Activated naive CD8-positive, alpha-beta T cell treated with anti-CD3 and anti-CD28 coated beads, Interleukin-2, amount 10 ng/mL, durations not matched to agents 7 days and 5 days (primary cell): ENCODE measurements at regions not wholly inside any gene's neighbourhood (a gene's known extent, or its start where the extent isn't known, plus 50 kb on each side); places are given as distances from the start of the nearest gene placed in this dataset.
"Not testable (repeated sequence)": the region's sequence is repeated elsewhere in the genome, so short reads cannot be mapped to it uniquely, and the experiment has no call there.

ENCODE experiments used
- ATAC-seq: fragments of 150-1000 bp; cut with Tn5 transposase; one replicate; pipeline ENCODE4 v1.10.0; 2021; ENCODE audit warnings: low read depth, moderate library complexity
- POLR2A ChIA-PET: fragments of 350-600 bp; sonication (Branson Sonifier 250); formaldehyde crosslinking; loops from one replicate; lab custom pipeline; 2021; ENCODE audit warnings: antibody characterized with exemption; lab: Charles Lee
- DNase-seq: peaks from one replicate; pipeline ENCODE4 v3.0.0; 2021
- H3K27ac Mint-ChIP-seq: one replicate; pipeline ENCODE4 v1.8.0; 2022; ENCODE audit warnings: mild to moderate bottlenecking, mixed read lengths
- H3K27me3 Mint-ChIP-seq: one replicate; pipeline ENCODE4 v1.8.0; 2022; ENCODE audit warnings: mild to moderate bottlenecking, moderate library complexity, mixed read lengths
- H3K36me3 Mint-ChIP-seq: one replicate; pipeline ENCODE4 v1.8.0; 2021; ENCODE audit warnings: mild to moderate bottlenecking, mixed read lengths
- H3K4me1 Mint-ChIP-seq: one replicate; pipeline ENCODE4 v1.8.0; 2021; ENCODE audit warnings: mixed read lengths
- H3K4me3 Mint-ChIP-seq: one replicate; pipeline ENCODE4 v1.8.0; 2022; ENCODE audit warnings: mild to moderate bottlenecking, moderate library complexity, mixed read lengths
- H3K9me3 Mint-ChIP-seq: one replicate; pipeline ENCODE4 v1.8.0; 2021; ENCODE audit warnings: mixed read lengths

DNA sequence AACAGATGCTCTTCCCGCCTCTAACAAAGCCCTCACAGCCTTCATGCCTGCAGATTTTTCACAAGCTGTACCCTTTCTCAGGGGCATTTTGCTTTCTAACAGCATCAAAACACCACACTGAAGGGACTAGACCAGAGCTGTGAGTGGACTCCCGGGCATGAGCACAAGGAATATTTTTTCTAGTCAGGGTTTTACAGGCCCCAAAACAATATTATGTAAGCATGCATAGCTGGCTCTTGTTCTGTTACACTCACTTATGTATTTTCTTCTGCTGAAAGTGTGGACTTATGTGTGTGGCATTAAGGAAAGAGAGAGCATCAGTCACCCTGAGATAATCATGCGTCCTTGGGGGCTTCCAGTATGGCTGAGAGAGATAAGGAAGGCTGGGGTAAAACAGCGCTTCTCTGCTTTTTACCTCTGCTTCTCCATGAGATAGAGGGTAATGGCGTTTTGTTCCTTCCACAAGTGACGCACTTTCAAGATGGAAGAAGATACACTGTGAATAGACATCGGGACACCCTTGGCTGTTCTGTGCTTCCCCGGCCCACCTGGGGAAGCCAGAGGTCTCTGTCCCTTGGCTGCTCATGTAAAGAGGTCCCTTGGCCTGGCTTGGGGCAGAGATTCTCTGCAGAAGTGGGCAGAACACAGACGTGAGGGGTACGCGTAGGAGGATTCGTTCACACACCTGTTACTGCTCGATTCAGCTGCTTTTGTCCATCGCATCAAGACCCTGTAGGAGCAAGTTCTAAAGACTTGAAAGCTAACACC, 266.7 kb upstream of the RAB4A start:
- Mint-ChIP-seq H3K36me3 (no peaks in the 10 kb centered on the region), H3K27ac (no peak overlapping the region), H3K4me3 (no peak overlapping the region), H3K9me3 (no peaks in the 10 kb centered on the region), H3K27me3 (no peaks in the 10 kb centered on the region), H3K4me1 (peaks cover 5% of the 10 kb centered on the region)
- DNase-seq (no peak), ATAC-seq (no peak)
- POLR2A ChIA-PET: no interaction called here

DNA sequence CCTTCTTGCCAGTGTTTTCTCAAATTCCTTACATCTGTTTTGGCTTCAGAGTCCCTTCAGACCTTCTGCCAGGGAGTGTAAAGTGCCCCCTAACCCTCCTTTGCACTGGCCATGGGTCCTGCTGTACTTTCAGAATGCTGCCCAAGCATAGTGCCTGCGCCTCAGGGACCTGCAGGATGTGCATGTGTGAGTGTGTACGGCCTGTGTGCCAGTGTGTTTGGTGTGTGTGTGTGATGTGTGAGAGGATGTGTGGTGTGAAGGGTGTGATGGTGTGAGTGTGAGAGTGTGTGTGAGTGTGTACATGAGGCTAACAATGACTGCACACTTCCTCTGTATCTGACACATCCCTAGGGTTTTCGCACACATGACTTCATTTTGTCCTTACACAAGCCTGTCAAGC, 265.8 kb upstream of the RAB4A start:
- Mint-ChIP-seq H3K36me3 (no peaks in the 10 kb centered on the region), H3K27me3 (no peaks in the 10 kb centered on the region), H3K4me3 (no peak overlapping the region), H3K27ac (no peak overlapping the region), H3K4me1 (peaks cover 5% of the 10 kb centered on the region), H3K9me3 (no peaks in the 10 kb centered on the region)
- no peak for ATAC-seq
- DNase-seq: no peak
- POLR2A ChIA-PET: no interaction called here

DNA sequence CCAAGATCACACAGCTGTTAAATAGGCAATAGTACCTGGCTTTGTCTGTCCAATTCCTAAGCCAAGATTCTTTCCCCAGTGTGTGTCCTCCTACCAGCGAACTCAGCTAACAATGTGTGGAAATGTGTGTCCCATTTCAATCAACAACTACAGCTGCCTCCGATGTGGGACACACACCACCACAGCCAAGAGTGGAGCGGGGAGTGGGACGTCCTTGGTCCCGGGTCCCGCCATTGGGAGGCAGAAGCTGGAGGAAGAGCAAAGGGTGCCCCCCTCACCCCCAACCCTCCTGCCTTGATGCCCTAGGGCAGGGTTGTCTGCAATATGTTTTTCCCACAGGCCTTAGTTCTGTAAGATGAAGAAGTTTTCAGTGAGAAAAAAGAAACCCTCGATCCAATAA, 265.4 kb upstream of the RAB4A start:
- ATAC-seq (no peak), DNase-seq (no peak)
- Mint-ChIP-seq H3K9me3 (no peaks in the 10 kb centered on the region), H3K4me3 (no peak overlapping the region), H3K4me1 (peaks cover 5% of the 10 kb centered on the region), H3K36me3 (no peaks in the 10 kb centered on the region), H3K27ac (no peak overlapping the region), H3K27me3 (no peaks in the 10 kb centered on the region)
- POLR2A ChIA-PET: no interaction called here

DNA sequence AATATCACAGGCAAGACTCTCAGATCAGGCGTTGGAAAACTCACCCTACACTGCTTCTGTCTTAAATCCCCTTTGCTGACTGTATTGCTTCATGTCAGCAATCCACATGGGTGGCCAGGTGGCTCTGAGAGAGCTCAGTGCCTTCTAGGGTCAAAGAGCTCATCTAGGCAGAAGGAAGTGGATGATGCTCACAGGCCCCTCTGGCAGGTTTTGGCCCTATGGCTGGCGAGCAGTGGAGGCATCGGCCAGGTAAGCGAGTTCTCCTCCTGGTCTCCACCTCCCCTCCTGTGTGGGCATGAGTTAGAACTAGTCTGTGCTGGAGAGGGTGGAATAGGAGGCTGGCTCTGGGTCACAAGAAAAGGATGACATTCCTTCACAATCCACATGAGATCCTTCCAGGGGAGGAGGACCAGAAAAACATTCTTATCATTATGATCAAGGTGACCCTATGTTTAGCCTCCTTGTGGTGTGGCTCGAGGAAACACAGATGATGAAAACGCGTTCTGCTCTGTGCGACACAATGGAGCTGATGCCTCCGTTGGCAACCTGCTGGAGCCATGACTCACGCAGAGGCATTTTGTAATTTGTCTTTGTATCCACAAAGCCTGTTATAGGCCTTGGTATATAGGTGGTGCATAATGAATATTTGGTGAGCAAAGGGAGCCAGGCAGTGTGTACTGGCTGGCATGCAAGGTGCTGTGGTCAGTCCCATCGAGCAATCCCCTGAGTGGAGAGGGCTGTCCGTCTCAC, 264.6 kb upstream of the RAB4A start:
- POLR2A ChIA-PET: no interaction called here

DNA sequence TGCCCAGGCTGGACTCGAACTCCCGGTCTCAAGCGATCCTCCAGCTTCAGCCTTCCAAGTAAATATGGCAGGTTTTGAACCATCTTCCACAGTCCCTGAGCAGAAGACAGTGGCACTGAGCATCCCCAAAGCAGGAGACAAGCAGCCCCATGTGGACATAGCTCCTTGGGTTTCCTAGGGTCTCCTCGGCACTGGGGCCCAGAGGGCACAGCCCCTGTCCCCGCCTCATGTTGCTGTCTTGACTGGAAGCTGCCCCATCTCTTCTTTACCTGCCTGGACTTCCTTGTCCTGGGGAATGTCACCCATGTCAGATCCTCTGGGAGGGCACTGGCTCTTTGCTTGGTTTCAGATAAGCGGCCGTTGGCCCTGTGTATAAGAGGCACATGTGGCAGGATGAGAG, 263.7 kb upstream of the RAB4A start:
- Mint-ChIP-seq H3K4me3 (no peak overlapping the region), H3K27ac (no peak overlapping the region), H3K4me1 (no peaks in the 10 kb centered on the region), H3K27me3 (no peaks in the 10 kb centered on the region), H3K36me3 (no peaks in the 10 kb centered on the region), H3K9me3 (no peaks in the 10 kb centered on the region)
- no peak for DNase-seq
- no peak for ATAC-seq
- POLR2A ChIA-PET: no interaction called here

More for the DNA sequence above, 264.6 kb upstream of the RAB4A start:
- DNase-seq (no peak), ATAC-seq (no peak)
- Mint-ChIP-seq H3K27me3 (no peaks in the 10 kb centered on the region), H3K27ac (no peak overlapping the region), H3K36me3 (no peaks in the 10 kb centered on the region), H3K4me3 (no peak overlapping the region), H3K9me3 (no peaks in the 10 kb centered on the region), H3K4me1 (peaks cover 5% of the 10 kb centered on the region)

DNA sequence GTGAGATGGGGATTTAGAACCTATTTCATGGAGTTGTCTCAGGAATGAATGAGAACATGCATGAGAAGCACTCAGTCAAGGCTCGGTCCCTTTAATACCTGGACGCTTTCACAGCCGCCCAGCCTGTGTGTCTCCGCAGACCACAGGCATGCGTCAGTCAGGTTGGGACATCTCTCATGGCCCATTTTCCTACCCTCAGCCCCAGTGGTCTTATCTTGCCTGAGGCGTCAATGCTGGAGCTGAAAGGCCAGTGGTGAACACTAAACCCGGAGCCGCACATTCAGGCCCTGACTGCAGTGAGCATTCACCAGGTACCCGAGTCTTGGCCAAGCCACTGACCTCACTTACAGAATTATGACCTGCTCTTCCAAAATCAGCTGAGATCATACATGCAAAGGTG, 263.2 kb upstream of the RAB4A start:
- Mint-ChIP-seq H3K27ac (no peak overlapping the region), H3K9me3 (no peaks in the 10 kb centered on the region)
- POLR2A ChIA-PET: no interaction called here

DNA sequence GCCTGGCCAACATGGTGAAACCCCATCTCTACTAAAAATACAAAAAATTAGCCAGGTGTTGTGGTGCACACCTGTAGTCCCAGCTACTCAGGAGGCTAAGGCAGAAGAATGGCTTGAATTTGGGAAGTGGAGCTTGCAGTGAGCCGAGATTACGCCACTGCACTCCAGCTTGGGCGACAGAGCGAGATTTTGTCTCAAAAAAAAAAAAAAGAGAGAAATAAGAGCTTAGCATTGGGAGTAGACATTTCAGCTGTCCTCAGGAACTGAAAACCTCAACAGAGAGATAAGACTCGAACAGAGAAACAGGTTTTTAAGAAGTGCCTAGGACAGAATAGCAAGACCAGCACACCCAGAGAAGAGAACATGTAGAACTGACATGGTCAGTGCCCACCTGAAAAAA, 262.6 kb upstream of the RAB4A start:
- H3K4me1 Mint-ChIP-seq, H3K36me3 Mint-ChIP-seq, H3K27ac Mint-ChIP-seq, H3K4me3 Mint-ChIP-seq, H3K27me3 Mint-ChIP-seq, POLR2A ChIA-PET, DNase-seq, H3K9me3 Mint-ChIP-seq, ATAC-seq: not testable (repeated sequence)

More for the DNA sequence above, 263.2 kb upstream of the RAB4A start:
- H3K4me1 Mint-ChIP-seq: no peaks in the 10 kb centered on the region
- DNase-seq: no peak
- H3K27me3 Mint-ChIP-seq: no peaks in the 10 kb centered on the region
- H3K36me3 Mint-ChIP-seq: no peaks in the 10 kb centered on the region
- H3K4me3 Mint-ChIP-seq: no peak overlapping the region
- no peak for ATAC-seq

DNA sequence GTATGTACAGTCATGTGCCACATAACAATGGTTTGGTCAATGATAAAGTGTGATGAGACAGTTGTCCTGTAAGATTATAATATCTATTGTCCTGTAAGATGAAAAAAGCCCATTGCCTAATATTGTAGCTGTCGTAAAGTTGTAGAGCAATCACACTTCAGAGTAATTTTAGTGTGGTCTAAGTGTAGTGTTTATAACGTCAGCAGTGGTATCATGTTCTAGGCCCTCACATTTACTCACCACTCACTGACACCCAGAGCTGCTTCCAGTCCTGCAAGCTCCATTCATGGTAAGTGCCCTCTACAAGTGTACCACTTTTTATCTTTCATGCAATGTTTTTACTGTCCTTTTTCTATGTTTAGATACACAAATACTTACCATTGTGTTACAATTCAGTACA, 259.9 kb upstream of the RAB4A start:
- no peaks in the 10 kb centered on the region for H3K4me1 Mint-ChIP-seq
- DNase-seq (no peak), ATAC-seq (no peak)
- H3K27me3 Mint-ChIP-seq: peaks cover 4% of the 10 kb centered on the region
- no peaks in the 10 kb centered on the region for H3K9me3 Mint-ChIP-seq
- H3K27ac Mint-ChIP-seq: no peak overlapping the region
- no peaks in the 10 kb centered on the region for H3K36me3 Mint-ChIP-seq
- no peak overlapping the region for H3K4me3 Mint-ChIP-seq
- POLR2A ChIA-PET: no interaction called here

DNA sequence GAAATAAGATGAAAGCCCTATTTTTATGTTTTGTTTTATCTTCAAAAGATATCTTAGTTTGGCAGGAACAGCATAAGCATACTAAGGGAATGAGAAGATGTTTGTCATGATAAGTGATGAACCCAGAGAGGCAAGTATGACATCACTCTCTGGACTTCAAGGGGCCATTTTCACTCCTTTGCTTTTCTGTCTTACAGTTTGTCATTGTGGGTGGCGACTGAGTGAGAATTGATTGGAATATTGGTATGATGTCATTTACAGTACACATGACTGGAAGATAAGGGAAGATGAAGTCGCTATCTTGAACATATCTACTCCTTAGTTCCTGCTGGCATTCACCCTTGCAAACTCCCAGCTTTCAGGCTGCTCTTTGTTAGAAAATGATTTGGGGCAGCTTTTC, 258.1 kb upstream of the RAB4A start:
- Mint-ChIP-seq H3K36me3 (no peaks in the 10 kb centered on the region), H3K27me3 (peaks cover 6% of the 10 kb centered on the region), H3K27ac (no peak overlapping the region), H3K4me3 (no peak overlapping the region), H3K4me1 (no peaks in the 10 kb centered on the region), H3K9me3 (no peaks in the 10 kb centered on the region)
- no peak for ATAC-seq
- POLR2A ChIA-PET: no interaction called here
- no peak for DNase-seq

DNA sequence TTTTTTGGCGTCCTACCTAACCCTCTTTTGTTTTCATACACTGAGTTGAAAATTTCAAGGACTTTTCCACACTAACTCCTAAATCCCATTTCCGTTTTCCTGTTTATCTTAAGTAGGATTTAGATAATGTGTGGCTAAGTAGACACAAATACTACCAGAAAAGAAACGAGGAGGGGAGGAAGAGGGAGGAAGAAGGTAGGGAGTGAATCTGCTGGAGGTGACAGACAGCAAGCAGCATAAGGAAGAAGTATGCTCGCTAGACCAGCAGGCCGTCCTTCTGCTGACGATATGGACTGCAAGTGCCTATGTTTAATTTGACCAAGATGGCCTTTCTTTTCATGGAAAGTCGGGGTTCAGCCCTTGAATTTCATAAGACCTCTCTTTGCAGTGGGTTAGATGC, 256.9 kb upstream of the RAB4A start:
- no peaks in the 10 kb centered on the region for H3K4me1 Mint-ChIP-seq
- H3K27ac Mint-ChIP-seq: no peak overlapping the region
- no peaks in the 10 kb centered on the region for H3K36me3 Mint-ChIP-seq
- POLR2A ChIA-PET: no interaction called here
- H3K4me3 Mint-ChIP-seq: no peak overlapping the region
- peaks cover 7% of the 10 kb centered on the region for H3K27me3 Mint-ChIP-seq
- no peak for DNase-seq
- ATAC-seq: no peak
- H3K9me3 Mint-ChIP-seq: no peaks in the 10 kb centered on the region

DNA sequence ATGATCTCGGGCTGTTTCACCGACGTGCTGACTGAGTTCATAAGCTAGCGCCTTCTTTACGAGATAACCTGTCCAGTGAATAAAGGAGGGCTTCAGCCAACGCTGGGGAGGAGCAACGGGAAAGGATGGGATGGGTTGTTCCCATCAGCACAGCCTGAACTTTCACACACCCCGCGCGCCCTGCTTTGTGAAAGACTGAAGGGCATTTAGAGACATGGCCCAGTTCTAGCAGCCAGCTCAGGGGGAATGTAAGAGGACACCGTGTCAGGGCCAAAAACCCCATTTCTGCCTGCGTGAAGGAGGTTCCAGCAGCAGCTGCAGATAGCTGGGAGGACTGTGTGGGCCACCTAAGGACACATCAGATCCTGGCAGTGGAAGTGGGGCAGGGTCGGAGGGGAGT, 255.1 kb upstream of the RAB4A start:
- Mint-ChIP-seq H3K27ac (no peak overlapping the region), H3K9me3 (no peaks in the 10 kb centered on the region), H3K4me1 (no peaks in the 10 kb centered on the region), H3K27me3 (peaks cover 10% of the 10 kb centered on the region), H3K4me3 (no peak overlapping the region), H3K36me3 (no peaks in the 10 kb centered on the region)
- DNase-seq (no peak), ATAC-seq (no peak)
- POLR2A ChIA-PET: no interaction called here

DNA sequence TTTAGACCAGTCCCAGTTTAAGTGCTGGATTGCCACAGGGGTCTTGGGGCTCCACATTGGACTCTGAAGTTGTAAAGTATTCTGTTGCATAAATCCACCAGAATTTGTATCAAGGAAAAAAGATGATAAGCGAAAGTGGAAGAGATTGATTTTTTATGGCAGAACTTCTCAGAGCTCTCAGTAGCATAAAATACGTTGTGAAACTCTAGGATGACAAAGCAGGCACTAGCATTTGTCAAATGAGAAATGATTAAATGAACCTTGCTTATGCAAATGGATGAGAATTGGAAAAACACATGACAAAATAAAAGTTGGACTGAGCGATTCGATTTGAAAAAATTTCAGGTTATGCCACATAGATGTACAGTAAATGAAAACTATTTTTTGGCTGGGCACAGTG, 253.8 kb upstream of the RAB4A start:
- DNase-seq (no peak), ATAC-seq (no peak)
- POLR2A ChIA-PET: no interaction called here
- peaks cover 10% of the 10 kb centered on the region for H3K27me3 Mint-ChIP-seq
- no peak overlapping the region for H3K27ac Mint-ChIP-seq
- H3K36me3 Mint-ChIP-seq: no peaks in the 10 kb centered on the region
- H3K4me1 Mint-ChIP-seq: peaks cover 2% of the 10 kb centered on the region
- no peak overlapping the region for H3K4me3 Mint-ChIP-seq
- H3K9me3 Mint-ChIP-seq: no peaks in the 10 kb centered on the region

DNA sequence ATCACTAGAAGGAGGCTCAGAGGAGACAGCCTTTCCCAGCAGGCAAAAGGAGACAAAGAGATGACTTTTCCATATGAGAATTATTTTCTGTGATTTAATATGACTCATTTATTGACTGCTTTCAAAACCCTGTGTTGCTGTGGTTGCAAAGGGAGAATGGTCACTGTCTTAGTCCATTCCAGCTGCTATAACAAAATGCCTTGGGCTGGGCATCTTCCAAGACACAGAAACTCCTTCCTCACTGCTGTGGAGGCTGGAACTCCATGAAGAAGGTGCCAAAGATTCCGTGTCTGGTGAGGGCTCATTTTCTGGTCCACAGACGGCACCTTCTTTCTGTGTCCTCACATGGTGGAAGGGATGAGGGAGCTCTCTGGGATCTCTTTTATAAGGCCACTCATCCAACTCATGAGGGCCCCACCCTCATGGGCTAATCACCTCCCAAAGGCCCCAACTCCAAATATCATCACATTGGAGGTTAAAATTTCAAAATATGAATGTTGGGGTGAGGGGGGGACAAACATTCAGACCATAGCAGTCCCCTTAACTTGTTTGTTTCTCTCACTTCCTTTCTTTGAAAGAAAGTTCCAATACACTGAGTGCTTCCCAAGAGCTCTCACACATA, 252.1 kb upstream of the RAB4A start:
- POLR2A ChIA-PET: no interaction called here
- DNase-seq: no peak
- H3K4me3 Mint-ChIP-seq: no peak overlapping the region
- no peak for ATAC-seq
- H3K9me3 Mint-ChIP-seq: no peaks in the 10 kb centered on the region
- H3K27me3 Mint-ChIP-seq: peaks cover 10% of the 10 kb centered on the region
- H3K36me3 Mint-ChIP-seq: no peaks in the 10 kb centered on the region
- peaks cover 2% of the 10 kb centered on the region for H3K4me1 Mint-ChIP-seq
- no peak overlapping the region for H3K27ac Mint-ChIP-seq
